VCaP (cell line): ENCODE measurements at regions not wholly inside any gene's neighbourhood (a gene's known extent, or its start where the extent isn't known, plus 50 kb on each side); places are given as distances from the start of the nearest gene placed in this dataset.
A peak's percentile ranks its signal among the peaks of the same experiment; 100 is the strongest.
"Not testable (repeated sequence)": the region's sequence is repeated elsewhere in the genome, so short reads cannot be mapped to it uniquely, and the experiment has no call there.

Source experiments
- H3K27ac ChIP-seq: fragments of 450-650 bp; 2 replicates; pipeline ENCODE4 v1.5.1; 2017
- TF ChIP-seq, protein P1 (sequence below): fragments of 450-650 bp; conservative IDR thresholded peaks from 2 replicates; pipeline ENCODE4 v1.5.1; 2017; ENCODE audit warnings: mild to moderate bottlenecking, moderate library complexity

DNA sequence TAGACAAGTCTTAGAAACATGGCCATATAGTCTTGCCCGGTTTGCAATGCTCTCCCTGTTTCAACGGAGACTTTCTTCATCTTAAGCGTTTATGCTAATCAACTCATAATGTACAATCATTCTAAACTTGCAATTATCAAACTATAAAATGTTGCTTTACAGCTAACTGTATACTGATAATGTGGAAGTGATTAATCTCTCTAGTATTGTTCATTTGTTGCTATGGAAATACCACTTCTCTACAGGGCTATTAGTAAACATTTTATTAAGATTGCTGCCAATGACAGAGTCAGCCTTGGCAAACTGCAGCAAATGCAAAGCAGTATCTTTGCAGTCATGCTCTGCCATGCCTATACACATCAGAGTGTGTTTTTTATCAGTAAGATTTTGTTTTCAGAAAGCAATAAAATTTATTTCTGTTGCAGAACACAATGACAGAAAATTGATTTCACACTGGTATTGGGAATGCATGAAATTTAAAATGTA is 1201.8 kb upstream of the CDH2 start:
- no peak overlapping the region for H3K27ac ChIP-seq
- TF ChIP-seq, protein P1, sequence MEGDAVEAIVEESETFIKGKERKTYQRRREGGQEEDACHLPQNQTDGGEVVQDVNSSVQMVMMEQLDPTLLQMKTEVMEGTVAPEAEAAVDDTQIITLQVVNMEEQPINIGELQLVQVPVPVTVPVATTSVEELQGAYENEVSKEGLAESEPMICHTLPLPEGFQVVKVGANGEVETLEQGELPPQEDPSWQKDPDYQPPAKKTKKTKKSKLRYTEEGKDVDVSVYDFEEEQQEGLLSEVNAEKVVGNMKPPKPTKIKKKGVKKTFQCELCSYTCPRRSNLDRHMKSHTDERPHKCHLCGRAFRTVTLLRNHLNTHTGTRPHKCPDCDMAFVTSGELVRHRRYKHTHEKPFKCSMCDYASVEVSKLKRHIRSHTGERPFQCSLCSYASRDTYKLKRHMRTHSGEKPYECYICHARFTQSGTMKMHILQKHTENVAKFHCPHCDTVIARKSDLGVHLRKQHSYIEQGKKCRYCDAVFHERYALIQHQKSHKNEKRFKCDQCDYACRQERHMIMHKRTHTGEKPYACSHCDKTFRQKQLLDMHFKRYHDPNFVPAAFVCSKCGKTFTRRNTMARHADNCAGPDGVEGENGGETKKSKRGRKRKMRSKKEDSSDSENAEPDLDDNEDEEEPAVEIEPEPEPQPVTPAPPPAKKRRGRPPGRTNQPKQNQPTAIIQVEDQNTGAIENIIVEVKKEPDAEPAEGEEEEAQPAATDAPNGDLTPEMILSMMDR, result no peak

DNA sequence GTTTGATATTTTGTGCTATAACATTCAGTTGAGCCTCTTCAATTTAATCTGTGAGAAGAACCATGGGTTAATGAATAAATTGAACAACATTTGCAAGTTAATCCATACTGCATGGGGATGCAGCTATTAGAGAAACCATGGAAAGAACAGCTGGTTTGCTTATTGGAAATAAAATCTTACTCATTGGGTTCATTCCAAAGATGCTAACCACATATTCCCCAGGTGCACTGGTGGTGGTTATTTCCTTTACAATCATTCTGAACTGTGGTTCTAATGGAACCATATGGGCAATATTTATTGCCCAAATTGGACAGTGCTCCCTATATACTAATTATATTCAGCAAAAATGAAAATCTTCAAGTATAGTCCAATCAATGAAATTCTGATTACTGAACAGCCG is 1200.4 kb upstream of the CDH2 start:
- no peak overlapping the region for H3K27ac ChIP-seq
- TF ChIP-seq, protein P1, result no peak

DNA sequence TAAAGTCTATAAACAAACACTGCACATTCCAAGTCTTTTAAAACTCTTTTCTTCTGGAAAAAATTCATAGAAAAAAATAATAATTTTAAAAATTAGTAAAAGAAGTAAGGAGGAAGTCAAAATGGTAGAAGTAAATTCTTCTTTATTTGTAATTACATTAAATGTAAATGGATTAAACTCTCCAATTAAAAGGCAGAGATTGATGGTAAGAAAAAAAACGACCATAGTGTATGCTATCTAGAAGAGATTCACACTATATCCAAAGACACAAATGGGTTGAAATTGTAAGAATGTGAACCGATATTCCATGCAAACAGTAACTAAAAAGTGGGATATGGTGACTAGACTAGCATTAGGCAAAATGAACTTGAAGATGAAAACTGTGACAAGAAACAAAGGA is 1196.1 kb upstream of the CDH2 start:
- no peak overlapping the region for H3K27ac ChIP-seq
- TF ChIP-seq, protein P1, result no peak

DNA sequence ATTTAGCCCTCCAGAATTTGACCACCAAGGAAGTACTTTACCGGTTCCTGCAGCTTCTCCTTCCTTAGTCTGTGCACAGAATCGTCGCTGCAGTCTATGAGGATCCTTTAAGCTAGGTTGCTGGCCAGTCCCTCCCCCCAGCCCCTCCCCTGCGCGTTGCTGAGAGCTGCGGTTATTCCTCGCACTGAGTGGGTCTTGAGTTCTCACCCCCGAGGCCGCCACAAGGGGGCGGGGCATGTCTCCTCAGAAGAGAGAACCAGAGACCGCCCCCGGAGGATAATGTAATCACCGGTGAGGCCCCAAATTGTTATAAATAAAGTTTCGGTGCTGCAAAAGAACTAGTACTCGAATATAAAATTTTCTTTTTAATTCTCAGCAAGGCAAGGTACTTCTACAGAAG is 1184.9 kb upstream of the CDH2 start:
- no peak overlapping the region for H3K27ac ChIP-seq
- TF ChIP-seq, protein P1, result 0 out of 2 replicates have a peak, but pooled peaks have one; percentile 7

DNA sequence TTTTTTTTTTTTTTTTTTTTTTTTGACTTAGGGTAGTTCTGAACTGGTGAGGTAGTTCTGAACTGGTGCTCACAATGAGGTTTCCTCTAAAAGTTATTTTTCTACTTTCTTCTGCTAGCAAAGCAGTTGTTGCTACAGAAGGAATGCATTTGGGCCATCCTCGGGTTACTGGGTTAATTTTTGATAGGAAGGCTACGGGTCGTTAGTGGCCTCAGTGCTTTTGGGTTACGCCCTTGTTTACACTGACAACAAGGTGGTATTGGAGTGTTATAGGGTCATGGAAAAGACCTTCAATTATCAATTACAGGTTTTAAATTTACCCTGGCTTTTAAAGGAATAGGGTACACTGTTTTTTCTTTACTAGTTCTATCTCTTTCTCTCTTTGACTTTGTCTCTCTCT is 1183.7 kb upstream of the CDH2 start:
- H3K27ac ChIP-seq, result not testable (repeated sequence)

DNA sequence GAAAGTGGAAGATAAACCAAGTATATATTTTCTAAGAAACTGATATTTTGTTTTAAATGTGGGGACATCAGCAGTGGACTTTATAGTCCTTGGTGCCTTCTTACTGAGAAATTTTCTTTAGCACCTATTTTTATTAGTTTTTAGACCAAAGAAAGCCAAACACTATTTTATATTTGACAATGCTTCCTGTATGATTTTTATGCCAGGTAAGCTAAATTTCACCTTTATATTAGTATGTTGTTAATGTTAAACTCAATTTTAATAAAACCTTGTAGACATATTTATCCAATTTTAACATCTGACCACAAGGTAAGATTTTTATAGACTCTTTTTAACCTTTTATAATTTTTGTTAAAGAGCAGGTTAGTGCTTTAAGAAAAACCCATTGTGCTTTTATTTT is 1182.3 kb upstream of the CDH2 start:
- not testable (repeated sequence) for H3K27ac ChIP-seq

DNA sequence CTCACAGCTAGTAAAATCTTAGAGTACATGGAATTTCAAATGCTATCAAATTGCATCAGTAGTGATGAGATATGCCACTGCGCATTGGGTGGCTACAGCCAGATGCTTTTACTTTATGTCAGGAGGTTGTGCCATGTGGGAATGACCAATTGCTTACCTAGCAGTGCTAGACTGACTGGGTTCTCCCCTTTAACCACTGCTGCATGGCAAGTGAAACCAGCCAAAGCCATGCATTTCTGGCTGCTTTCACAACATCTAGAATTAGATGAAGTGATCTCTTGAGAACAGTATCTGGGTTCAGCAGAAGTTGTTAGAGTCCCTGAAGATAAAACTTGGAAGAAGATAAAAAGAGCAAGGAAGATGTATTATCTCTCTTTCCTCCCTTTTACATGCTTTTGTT is 1174.2 kb upstream of the CDH2 start:
- TF ChIP-seq, protein P1, result no peak
- no peak overlapping the region for H3K27ac ChIP-seq

DNA sequence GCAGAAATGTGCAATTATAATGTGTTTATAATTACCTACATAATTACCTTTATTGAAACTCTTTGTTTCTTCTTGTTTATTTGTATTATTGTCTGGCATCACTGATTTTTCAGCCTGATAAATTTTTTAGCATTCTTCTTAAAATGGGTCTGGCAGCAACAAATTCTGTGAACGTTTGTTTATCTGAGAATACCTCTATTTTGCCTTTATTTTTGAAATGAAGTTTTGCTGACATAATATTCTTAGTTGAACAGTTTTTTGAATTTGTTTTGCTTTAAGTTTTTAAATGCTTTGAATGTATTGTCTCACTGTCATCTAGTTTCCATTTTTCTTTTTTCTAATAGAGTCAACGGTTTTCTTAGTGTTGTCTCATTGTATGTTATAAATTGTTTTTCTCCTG is 1152.0 kb upstream of the CDH2 start:
- no peak overlapping the region for H3K27ac ChIP-seq
- TF ChIP-seq, protein P1, result no peak

DNA sequence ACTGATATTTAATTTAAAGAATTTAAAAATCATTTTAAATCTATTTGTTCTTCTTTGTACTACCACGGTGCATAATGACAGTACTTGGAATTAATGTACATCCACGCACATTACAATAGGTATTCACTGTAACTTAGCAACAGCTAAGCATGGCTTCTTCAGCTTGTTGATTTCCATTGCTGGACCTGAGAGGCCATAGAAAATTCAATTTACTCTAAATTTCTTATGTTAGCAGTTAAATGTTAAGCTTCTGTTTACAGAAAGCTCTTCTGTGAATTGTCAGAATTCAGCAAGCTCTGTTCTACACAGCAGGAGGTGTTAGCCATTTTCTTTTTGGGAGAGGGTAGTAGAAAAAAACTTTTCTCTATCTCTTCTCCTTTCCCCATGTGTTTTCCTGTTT is 1149.3 kb upstream of the CDH2 start:
- no peak overlapping the region for H3K27ac ChIP-seq
- TF ChIP-seq, protein P1, result no peak
